ENCODE measurements at regions not wholly inside any gene's neighbourhood (a gene's known extent, or its start where the extent isn't known, plus 50 kb on each side); places are given as distances from the start of the nearest gene placed in this dataset.
"Not testable (repeated sequence)": the region's sequence is repeated elsewhere in the genome, so short reads cannot be mapped to it uniquely, and the experiment has no call there.

GRCh38 chr13:85610024-85610423 is 189.2 kb downstream of the SLITRK6 start:
- no peak for DNase-seq (ENCODE audit: low read depth in 4 of 4, low spot score in 1 of 4)

- no peak for DNase-seq (ENCODE audit: low read depth in 4 of 4, low spot score in 1 of 4)
These were observed 190.9 kb downstream of the SLITRK6 start for GRCh38 chr13:85608255-85608829.

- no peak for DNase-seq (ENCODE audit: low read depth in 4 of 4, low spot score in 1 of 4)
These were observed 195.5 kb downstream of the SLITRK6 start for GRCh38 chr13:85603735-85604134.

GRCh38 chr13:85601526-85601925 is 197.7 kb downstream of the SLITRK6 start:
- DNase-seq (ENCODE audit: low read depth in 4 of 4, low spot score in 1 of 4), result no peak

GRCh38 chr13:85597790-85598500 is 201.3 kb downstream of the SLITRK6 start:
- DNase-seq (ENCODE audit: low read depth in 4 of 4, low spot score in 1 of 4), result no peak

- no peak for DNase-seq (ENCODE audit: low read depth in 4 of 4, low spot score in 1 of 4)
These were observed 207.0 kb downstream of the SLITRK6 start for GRCh38 chr13:85592211-85592610.

- DNase-seq (ENCODE audit: low read depth in 4 of 4, low spot score in 1 of 4), result no peak
These were observed 208.8 kb downstream of the SLITRK6 start for GRCh38 chr13:85590231-85590931.

- DNase-seq (ENCODE audit: low read depth in 4 of 4, low spot score in 1 of 4), result no peak
These were observed 210.2 kb downstream of the SLITRK6 start for GRCh38 chr13:85589021-85589420.

GRCh38 chr13:85588359-85588758 is 210.9 kb downstream of the SLITRK6 start:
- no peak for DNase-seq (ENCODE audit: low read depth in 4 of 4, low spot score in 1 of 4)

GRCh38 chr13:85586856-85587255 is 212.4 kb downstream of the SLITRK6 start:
- no peak for DNase-seq (ENCODE audit: low read depth in 4 of 4, low spot score in 1 of 4)

GRCh38 chr13:85586422-85586831 is 212.8 kb downstream of the SLITRK6 start:
- DNase-seq (ENCODE audit: low read depth in 4 of 4, low spot score in 1 of 4), result no peak

- no peak for DNase-seq (ENCODE audit: low read depth in 4 of 4, low spot score in 1 of 4)
These were observed 216.3 kb downstream of the SLITRK6 start for GRCh38 chr13:85582890-85583289.

- no peak for DNase-seq (ENCODE audit: low read depth in 4 of 4, low spot score in 1 of 4)
These were observed 224.1 kb downstream of the SLITRK6 start for GRCh38 chr13:85575110-85575509.

- no peak for DNase-seq (ENCODE audit: low read depth in 4 of 4, low spot score in 1 of 4)
These were observed 231.3 kb downstream of the SLITRK6 start for GRCh38 chr13:85567909-85568308.

- DNase-seq (ENCODE audit: low read depth in 4 of 4, low spot score in 1 of 4), result no peak
These were observed 233.6 kb downstream of the SLITRK6 start for GRCh38 chr13:85565652-85566051.

- no peak for DNase-seq (ENCODE audit: low read depth in 4 of 4, low spot score in 1 of 4)
These were observed 234.6 kb downstream of the SLITRK6 start for GRCh38 chr13:85564598-85564997.

GRCh38 chr13:85562282-85562681 is 236.9 kb downstream of the SLITRK6 start:
- DNase-seq (ENCODE audit: low read depth in 4 of 4, low spot score in 1 of 4), result no peak

GRCh38 chr13:85557691-85558467 is 241.3 kb downstream of the SLITRK6 start:
- no peak for DNase-seq (ENCODE audit: low read depth in 4 of 4, low spot score in 1 of 4)

- no peak for DNase-seq (ENCODE audit: low read depth in 4 of 4, low spot score in 1 of 4)
These were observed 248.2 kb downstream of the SLITRK6 start for GRCh38 chr13:85551012-85551411.

- no peak for DNase-seq (ENCODE audit: low read depth in 4 of 4, low spot score in 1 of 4)
These were observed 249.4 kb downstream of the SLITRK6 start for GRCh38 chr13:85549819-85550218.

- DNase-seq (ENCODE audit: low read depth in 4 of 4, low spot score in 1 of 4), result not testable (repeated sequence)
These were observed 250.4 kb downstream of the SLITRK6 start for GRCh38 chr13:85548845-85549244.

- DNase-seq (ENCODE audit: low read depth in 4 of 4, low spot score in 1 of 4), result no peak
These were observed 253.4 kb downstream of the SLITRK6 start for GRCh38 chr13:85545771-85546170.

Data from stimulated activated CD4-positive, alpha-beta T cell treated with anti-CD3 and anti-CD28 coated beads, Interleukin-1b, Interleukin-23, amount 100 ng/mL, for 24 hours (primary cell).